Panc1 (cell line): ENCODE measurements at regions not wholly inside any gene's neighbourhood (a gene's known extent, or its start where the extent isn't known, plus 50 kb on each side); places are given as distances from the start of the nearest gene placed in this dataset.
A peak's percentile ranks its signal among the peaks of the same experiment; 100 is the strongest.

Experiments
- ATAC-seq: fragments of 200-7000 bp; cut with Tn5 transposase; 2 replicates; pipeline ENCODE4 v1.9.1; 2020; ENCODE audit warnings: mild to moderate bottlenecking, moderate library complexity
- BruUV-seq: library from RNA; stranded (reverse); fragments of 400-500 nt; replicated peaks from 2 replicates; lab custom pipeline; 2021; lab: Mats Ljungman, UMichigan
- CTCF ChIA-PET: fragments of 300-600 bp; sonication (Branson Sonifier 250); formaldehyde crosslinking; loops from one replicate; lab custom pipeline; 2022; ENCODE audit warnings: antibody characterized with exemption; lab: Charles Lee
- POLR2A ChIA-PET: fragments of 300-600 bp; sonication (Branson Sonifier 250); formaldehyde crosslinking; loops from one replicate; lab custom pipeline; 2022; ENCODE audit warnings: antibody characterized with exemption; lab: Charles Lee
- DNase-seq: peaks from one replicate; pipeline ENCODE4 v3.0.0-alpha.2; 2010; ENCODE audit warnings: low read depth, low spot score
- H3K27ac ChIP-seq: 2 replicates; pipeline ENCODE4 v1.5.1; 2011; ENCODE audit warnings: mild to moderate bottlenecking, low read length, inconsistent platforms
- H3K27me3 ChIP-seq: fragments of 200-500 bp; sonication (Bioruptor generic); 2 replicates; pipeline ENCODE4 v1.6.0; 2014; ENCODE audit warnings: low read length, inconsistent platforms; ENCODE audit not compliant: control insufficient read depth, insufficient read depth
- H3K36me3 ChIP-seq: fragments of 200-500 bp; sonication (Bioruptor generic); 2 replicates; pipeline ENCODE4 v1.5.1; 2014; ENCODE audit warnings: inconsistent platforms, mild to moderate bottlenecking, low read length, moderate library complexity; ENCODE audit not compliant: control insufficient read depth, insufficient read depth
- H3K4me1 ChIP-seq: 2 replicates; pipeline ENCODE4 v1.5.1; 2011; ENCODE audit warnings: inconsistent platforms, mild to moderate bottlenecking, low read length, moderate library complexity; ENCODE audit not compliant: control insufficient read depth, insufficient read depth
- H3K4me3 ChIP-seq, 2 experiments: 2 replicates each; pipeline ENCODE4 v1.5.1; 2011 to 2012; ENCODE audit warnings: low read depth in 2 of 2, low read length in 2 of 2, mild to moderate bottlenecking in 2 of 2, inconsistent platforms in 1 of 2, moderate library complexity in 1 of 2
- H3K9me3 ChIP-seq: fragments of 200-500 bp; sonication (Bioruptor generic); 2 replicates; pipeline ENCODE4 v1.5.1; 2014; ENCODE audit warnings: low read depth, mild to moderate bottlenecking, inconsistent platforms, low read length, moderate library complexity; ENCODE audit not compliant: control insufficient read depth, insufficient read depth
- CTCF ChIP-seq: fragments of 450-650 bp; IDR thresholded peaks from 2 replicates; pipeline ENCODE4 v1.5.1; 2017; ENCODE audit warnings: mild to moderate bottlenecking
- POLR2AphosphoS5 ChIP-seq: IDR thresholded peaks from 2 replicates; pipeline ENCODE4 v1.6.1; 2012; ENCODE audit warnings: mild to moderate bottlenecking, low read depth, low read length, moderate library complexity
- REST ChIP-seq, 2 experiments: IDR thresholded peaks; 2 replicates each; pipeline ENCODE4 v1.6.1; 2011 to 2012; ENCODE audit warnings: low read depth in 2 of 2, control low read depth in 1 of 2, low read length in 1 of 2, mild to moderate bottlenecking in 1 of 2, moderate library complexity in 1 of 2; ENCODE audit not compliant: insufficient read depth in 1 of 2
- SIN3A ChIP-seq: IDR thresholded peaks from 2 replicates; pipeline ENCODE4 v1.6.1; 2012; ENCODE audit warnings: low read depth, mild to moderate bottlenecking, low read length, moderate library complexity, borderline replicate concordance; ENCODE audit not compliant: insufficient read depth
- TCF7L2 ChIP-seq: IDR thresholded peaks from 2 replicates; pipeline ENCODE4 v1.6.1; 2011; ENCODE audit warnings: mild to moderate bottlenecking, low read depth, low read length, inconsistent platforms
- in situ Hi-C: cut with HindIII; loops from 2 replicates; pipeline ENCODE4 v1.10.0; 2016; ENCODE audit warnings: low sequenced_read_pairs, low pct_unique_long_range_greater_than_20kb
- intact Hi-C: fragments of 100-400 bp; cut with micrococcal nuclease; formaldehyde crosslinking; loops from one replicate; pipeline ENCODE4 v1.10.0; 2022; ENCODE audit not compliant: unreplicated experiment

GRCh38 chr21:23936991-23937390, 1670.3 kb downstream of the MRPL39 start:
- Histone ChIP-seq H3K9me3 (no peaks in the 10 kb centered on the region), H3K27me3 (no peaks in the 10 kb centered on the region), H3K4me1 (no peaks in the 10 kb centered on the region), H3K36me3 (no peaks in the 10 kb centered on the region), H3K27ac (no peak overlapping the region), H3K4me3 (no peak overlapping the region)
- DNase-seq (no peak), ATAC-seq (no peak)
- in situ Hi-C loops: no loop called here
- POLR2A ChIA-PET: no interaction called here
- CTCF ChIA-PET: no interaction called here
- no TSS peak for BruUV-seq
- TF ChIP-seq SIN3A (no peak), POLR2AphosphoS5 (no peak), REST (IDR thresholded peaks at IDR 0.05; ENCODE audit: insufficient read depth in 1 of 2, low read depth in 2 of 2, low read length in 1 of 2) (no peak), CTCF (no peak), TCF7L2 (no peak)
- intact Hi-C loops: no loop called here

GRCh38 chr21:23936224-23936623, 1671.1 kb downstream of the MRPL39 start:
- ATAC-seq (no peak), DNase-seq (no peak)
- no peaks in the 10 kb centered on the region for H3K36me3 ChIP-seq
- TF ChIP-seq REST (IDR thresholded peaks at IDR 0.05; ENCODE audit: insufficient read depth in 1 of 2, low read depth in 2 of 2, low read length in 1 of 2) (no peak), CTCF (peak; percentile 24)
- H3K27ac ChIP-seq: no peak overlapping the region
- no peak overlapping the region for H3K4me3 ChIP-seq
- no peaks in the 10 kb centered on the region for H3K4me1 ChIP-seq
- H3K9me3 ChIP-seq: no peaks in the 10 kb centered on the region
- ChIA-PET POLR2A (no interaction called here), CTCF (no interaction called here)
- in situ Hi-C loops: no loop called here
- H3K27me3 ChIP-seq: no peaks in the 10 kb centered on the region
- intact Hi-C loops: no loop called here
- no TSS peak for BruUV-seq
